Adrenal gland (tissue), 9 donors: ENCODE measurements at regions not wholly inside any gene's neighbourhood (a gene's known extent, or its start where the extent isn't known, plus 50 kb on each side); places are given as distances from the start of the nearest gene placed in this dataset.

Source experiments
- DNase-seq, 7 donors: peaks; one replicate each; pipeline ENCODE4 v3.0.0-alpha.2; 2019 to 2020
- H3K27ac ChIP-seq, 5 donors: fragments of 200-600 bp; sonication (generic) in 4 of 5; 1 replicate in 3 of 5; 2 replicates in 2 of 5; pipeline versions ENCODE4 v1.5.1 to v1.8.0; 2016 to 2020; ENCODE audit warnings: mild to moderate bottlenecking in 1 of 5
- H3K27me3 ChIP-seq: fragments of 200-600 bp; 2 replicates; pipeline ENCODE4 v1.8.0; 2021
- H3K36me3 ChIP-seq, 2 donors: fragments of 200-600 bp; replicated peaks in 1 of 2; 1 replicate in 1 of 2; 2 replicates in 1 of 2; pipeline versions ENCODE4 v1.5.1 to v1.8.0; 2018 to 2022
- H3K4me1 ChIP-seq, 2 donors: fragments of 200-600 bp; replicated peaks in 1 of 2; 1 replicate in 1 of 2; 2 replicates in 1 of 2; pipeline versions ENCODE4 v1.5.1 to v1.8.0; 2018 to 2021
- H3K4me3 ChIP-seq, 4 donors: fragments of 200-600 bp; sonication (generic) in 3 of 4; one replicate each; pipeline ENCODE4 v1.5.1; 2016 to 2018
- H3K9me3 ChIP-seq, 3 donors: fragments of 200-600 bp; sonication (generic) in 1 of 3; replicated peaks in 1 of 3; 1 replicate in 2 of 3; 2 replicates in 1 of 3; pipeline versions ENCODE4 v1.5.1 to v1.8.0; 2016 to 2021
- POLR2A ChIP-seq, 2 donors: fragments of 450-650 bp; IDR thresholded peaks; one replicate each; pipeline ENCODE4 v1.6.1; 2017; ENCODE audit warnings: antibody characterized with exemption in 2 of 2, mild to moderate bottlenecking in 2 of 2, moderate library complexity in 1 of 2
- WGBS, 4 donors: extraction: QIAGEN DNeasy Blood & Tissue Kit in 2 of 4; methylation state at CpG; one replicate each; pipeline versions ENCODE4 v1.1.5 to v1.1.7; 2013 to 2017; 5-methylcytosine and 5-hydroxymethylcytosine counted together
- intact Hi-C, 2 donors: fragments of 100-400 bp; cut with DNase I; formaldehyde crosslinking; loops; one replicate each; pipeline versions ENCODE4 v1.14.1 to v1.15.0; 2022 to 2023
- TF ChIP-seq, protein P1 (sequence below), 6 experiments: fragments of 450-650 bp in 4 of 6; fragments of 200-600 bp in 2 of 6; sonication (generic) in 1 of 6; IDR thresholded peaks; 1 replicate in 5 of 6; 2 replicates in 1 of 6; pipeline versions ENCODE4 v1.5.1 to v1.8.0; 2016 to 2021; ENCODE audit warnings: antibody characterized with exemption in 6 of 6, mild to moderate bottlenecking in 2 of 6, moderate library complexity in 1 of 6
- donor health status: healthy with polysubstance abuse.
- donor health status: Bipolar disorder and iron deficiency.
- donor health status: DM: yes; HTN: yes; CAD: no.
- donor health status: DM: no; HTN: no; CAD: no.
- donor health status: DM: no; HTN: no; CAD: no.

DNA sequence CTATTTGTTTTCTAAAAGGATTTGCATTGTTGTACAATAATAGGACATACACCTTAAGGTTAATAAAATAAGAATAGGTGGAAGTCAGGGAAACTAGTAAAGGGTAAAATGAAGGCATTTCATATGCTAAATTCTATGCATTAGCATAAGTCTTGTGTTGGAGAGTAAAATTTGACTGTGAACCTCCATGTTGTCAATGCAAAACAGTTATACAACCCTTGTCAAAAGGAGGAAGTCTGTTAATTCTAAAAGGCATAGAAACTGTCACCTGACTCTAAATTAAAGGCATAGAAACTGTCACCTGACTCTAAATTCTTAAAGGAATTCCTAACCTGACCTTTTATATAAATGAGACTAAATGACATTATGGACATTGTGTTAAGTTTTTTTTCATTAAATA is 291.8 kb downstream of the OLFM3 start:
- intact Hi-C loops: no loop called here
- Histone ChIP-seq H3K4me3 (no peak overlapping the region), H3K27ac (no peak overlapping the region), H3K4me1 (no peaks in the 10 kb centered on the region), H3K27me3 (no peaks in the 10 kb centered on the region), H3K9me3 (no peaks in the 10 kb centered on the region), H3K36me3 (no peaks in the 10 kb centered on the region)
- DNase-seq: no peak
- TF ChIP-seq POLR2A (IDR thresholded peaks at IDR 0.05): no peak
- TF ChIP-seq, protein P1, sequence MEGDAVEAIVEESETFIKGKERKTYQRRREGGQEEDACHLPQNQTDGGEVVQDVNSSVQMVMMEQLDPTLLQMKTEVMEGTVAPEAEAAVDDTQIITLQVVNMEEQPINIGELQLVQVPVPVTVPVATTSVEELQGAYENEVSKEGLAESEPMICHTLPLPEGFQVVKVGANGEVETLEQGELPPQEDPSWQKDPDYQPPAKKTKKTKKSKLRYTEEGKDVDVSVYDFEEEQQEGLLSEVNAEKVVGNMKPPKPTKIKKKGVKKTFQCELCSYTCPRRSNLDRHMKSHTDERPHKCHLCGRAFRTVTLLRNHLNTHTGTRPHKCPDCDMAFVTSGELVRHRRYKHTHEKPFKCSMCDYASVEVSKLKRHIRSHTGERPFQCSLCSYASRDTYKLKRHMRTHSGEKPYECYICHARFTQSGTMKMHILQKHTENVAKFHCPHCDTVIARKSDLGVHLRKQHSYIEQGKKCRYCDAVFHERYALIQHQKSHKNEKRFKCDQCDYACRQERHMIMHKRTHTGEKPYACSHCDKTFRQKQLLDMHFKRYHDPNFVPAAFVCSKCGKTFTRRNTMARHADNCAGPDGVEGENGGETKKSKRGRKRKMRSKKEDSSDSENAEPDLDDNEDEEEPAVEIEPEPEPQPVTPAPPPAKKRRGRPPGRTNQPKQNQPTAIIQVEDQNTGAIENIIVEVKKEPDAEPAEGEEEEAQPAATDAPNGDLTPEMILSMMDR (IDR thresholded peaks at IDR 0.05): no peak

DNA sequence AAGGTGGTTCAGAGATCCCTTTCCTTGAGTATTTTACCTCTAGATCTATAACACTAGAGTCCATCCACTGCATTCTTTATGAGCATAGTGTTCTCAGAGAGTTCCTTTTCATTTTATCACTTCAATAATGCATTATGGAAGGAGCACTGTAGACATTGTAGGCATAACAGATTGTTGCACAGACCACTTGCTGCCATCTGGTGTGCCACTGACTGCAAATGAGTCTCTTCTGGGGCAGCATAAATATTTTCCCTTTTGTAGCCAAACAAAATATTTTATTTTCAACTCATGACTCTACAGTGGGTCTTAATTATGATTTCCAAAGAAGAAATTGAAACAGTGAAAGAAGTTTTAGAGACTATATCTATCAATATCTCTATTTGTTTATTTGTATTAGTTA is 290.4 kb downstream of the OLFM3 start:
- no peak overlapping the region for H3K27ac ChIP-seq
- no peaks in the 10 kb centered on the region for H3K9me3 ChIP-seq
- TF ChIP-seq, protein P1 (IDR thresholded peaks at IDR 0.05): no peak
- TF ChIP-seq POLR2A (IDR thresholded peaks at IDR 0.05): no peak
- DNase-seq: no peak
- intact Hi-C loops: no loop called here
- H3K27me3 ChIP-seq: no peaks in the 10 kb centered on the region
- no peaks in the 10 kb centered on the region for H3K36me3 ChIP-seq
- H3K4me1 ChIP-seq: no peaks in the 10 kb centered on the region
- no peak overlapping the region for H3K4me3 ChIP-seq

DNA sequence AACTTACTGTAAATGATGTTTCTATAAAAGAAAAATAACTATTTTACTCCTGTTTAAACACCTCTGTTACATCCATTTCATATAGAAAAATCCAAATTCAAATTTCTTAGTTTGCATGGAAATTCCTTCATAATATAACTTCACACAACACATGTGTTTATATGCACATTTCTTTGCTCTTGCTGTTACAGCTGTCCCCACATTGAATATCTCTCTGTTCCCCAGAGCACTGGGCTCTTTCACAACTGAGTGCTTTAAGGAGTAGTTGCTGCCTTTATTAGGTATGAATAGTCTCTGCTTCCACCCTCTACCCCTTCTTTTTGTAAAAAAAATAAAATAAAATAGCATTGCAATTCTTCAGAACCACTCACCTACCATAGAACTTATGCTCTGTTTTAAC is 287.0 kb downstream of the OLFM3 start:
- Histone ChIP-seq H3K27me3 (no peaks in the 10 kb centered on the region), H3K9me3 (no peaks in the 10 kb centered on the region), H3K36me3 (no peaks in the 10 kb centered on the region), H3K27ac (no peak overlapping the region), H3K4me1 (no peaks in the 10 kb centered on the region), H3K4me3 (no peak overlapping the region)
- DNase-seq: no peak
- TF ChIP-seq, protein P1 (IDR thresholded peaks at IDR 0.05): no peak
- no peak for TF ChIP-seq POLR2A (IDR thresholded peaks at IDR 0.05)
- intact Hi-C loops: no loop called here

DNA sequence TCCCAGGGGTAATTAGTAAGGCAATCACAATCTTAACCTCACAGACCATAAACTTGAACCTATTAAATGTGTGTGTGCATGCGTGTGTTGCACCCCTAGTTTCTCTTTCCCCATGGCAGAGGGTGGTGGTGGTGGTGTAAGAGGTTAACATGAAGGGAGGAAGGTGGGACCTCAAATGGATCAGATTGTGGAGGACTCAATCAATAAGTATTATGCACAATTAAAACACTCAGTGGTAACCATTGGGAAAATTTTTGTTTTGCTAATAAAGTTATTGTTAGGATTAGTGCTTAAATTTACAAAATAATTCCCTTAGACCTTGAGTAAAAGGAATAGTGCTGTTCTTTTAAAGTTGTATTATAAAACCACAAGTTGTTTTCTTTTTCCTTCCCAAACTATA is 283.0 kb downstream of the OLFM3 start:
- WGBS, 4 donors: 53 to 79% (median 59%) methylated on average over 1 of the region's 1 CpG
- Histone ChIP-seq H3K36me3 (no peaks in the 10 kb centered on the region), H3K27me3 (no peaks in the 10 kb centered on the region), H3K27ac (no peak overlapping the region), H3K9me3 (no peaks in the 10 kb centered on the region), H3K4me3 (no peak overlapping the region), H3K4me1 (no peaks in the 10 kb centered on the region)
- TF ChIP-seq POLR2A (IDR thresholded peaks at IDR 0.05): no peak
- TF ChIP-seq, protein P1 (IDR thresholded peaks at IDR 0.05): no peak
- intact Hi-C loops: no loop called here
- DNase-seq: no peak
